ENCODE measurements at regions not wholly inside any gene's neighbourhood (a gene's known extent, or its start where the extent isn't known, plus 50 kb on each side); places are given as distances from the start of the nearest gene placed in this dataset.

DNA sequence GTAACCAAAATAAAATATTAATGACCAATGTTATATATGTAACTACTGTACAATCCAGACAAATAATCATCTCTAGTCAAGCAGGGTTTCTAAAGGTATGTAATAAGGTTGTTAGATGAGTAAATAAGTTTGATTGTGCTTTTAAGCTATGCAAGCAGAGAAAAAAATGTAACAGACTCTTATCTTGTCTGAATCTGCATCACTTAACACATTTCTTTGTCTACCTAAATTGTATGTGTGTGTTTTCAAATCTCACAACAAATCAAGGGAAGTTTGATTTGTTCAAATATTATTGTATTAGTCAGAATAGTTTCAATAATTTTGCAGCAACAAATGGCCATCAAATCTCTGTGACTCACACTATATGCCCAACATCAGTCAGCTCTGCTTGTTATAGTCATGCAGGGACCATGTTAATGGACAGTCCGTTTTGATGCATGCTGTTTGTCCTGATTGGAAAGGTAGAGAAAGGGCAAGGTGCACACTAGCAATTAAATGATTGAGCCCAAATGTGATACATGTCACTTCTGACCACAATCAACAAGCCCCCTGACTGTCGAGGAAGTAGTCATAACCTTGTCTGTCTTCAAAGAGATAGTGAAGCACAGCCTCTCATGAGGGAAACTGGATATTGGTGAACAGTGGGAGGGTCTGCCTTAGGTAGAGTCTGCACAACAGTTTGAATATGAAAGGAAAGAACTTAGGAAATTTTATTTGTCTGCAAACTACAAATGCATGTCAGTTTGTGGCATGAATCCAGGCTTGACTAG is 349.4 kb upstream of the SATB1 start:
- H4K91ac ChIP-seq (ENCODE audit: insufficient read depth, low read depth, low read length) = no peak overlapping the region
- no peaks in the 10 kb centered on the region for H3K27me3 ChIP-seq (ENCODE audit: control insufficient read depth, insufficient read depth, low read length)
- no peak for DNase-seq
- H3K27ac ChIP-seq (ENCODE audit: insufficient read depth, low read length) = no peak overlapping the region
- H4K20me1 ChIP-seq (ENCODE audit: insufficient read depth, low read length) = no peaks in the 10 kb centered on the region
- no peak overlapping the region for H3K18ac ChIP-seq (ENCODE audit: low read depth, low read length)
- ATAC-seq (ENCODE audit: low read depth) = no peak
- TF ChIP-seq MAZ (IDR thresholded peaks at IDR 0.05; ENCODE audit: borderline replicate concordance, low read depth, low read length) (no peak), FOS (IDR thresholded peaks at IDR 0.05; ENCODE audit: low read depth, low read length) (no peak), RAD21 (IDR thresholded peaks at IDR 0.05; ENCODE audit: low read length) (no peak), RCOR1 (IDR thresholded peaks at IDR 0.05; ENCODE audit: insufficient replicate concordance, low read length) (no peak), SMC3 (IDR thresholded peaks at IDR 0.05; ENCODE audit: low read depth, low read length) (no peak), RFX5 (IDR thresholded peaks at IDR 0.05; ENCODE audit: low read depth, low read length) (no peak)
- TF ChIP-seq, protein P1, sequence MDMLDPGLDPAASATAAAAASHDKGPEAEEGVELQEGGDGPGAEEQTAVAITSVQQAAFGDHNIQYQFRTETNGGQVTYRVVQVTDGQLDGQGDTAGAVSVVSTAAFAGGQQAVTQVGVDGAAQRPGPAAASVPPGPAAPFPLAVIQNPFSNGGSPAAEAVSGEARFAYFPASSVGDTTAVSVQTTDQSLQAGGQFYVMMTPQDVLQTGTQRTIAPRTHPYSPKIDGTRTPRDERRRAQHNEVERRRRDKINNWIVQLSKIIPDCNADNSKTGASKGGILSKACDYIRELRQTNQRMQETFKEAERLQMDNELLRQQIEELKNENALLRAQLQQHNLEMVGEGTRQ (IDR thresholded peaks at IDR 0.05; ENCODE audit: low read depth, low read length) = no peak
- no peak overlapping the region for H3K9ac ChIP-seq (ENCODE audit: low read depth, low read length)
- no peak overlapping the region for H2AK9ac ChIP-seq (replicated peaks; ENCODE audit: low read depth, low read length, poor library complexity)
- no peak overlapping the region for H4K8ac ChIP-seq (ENCODE audit: low read depth in 2 of 2, low read length in 2 of 2)
- ChIA-PET POLR2A (ENCODE audit: unreplicated experiment) (no interaction called here), CTCF (no interaction called here)
- no peaks in the 10 kb centered on the region for H3K4me1 ChIP-seq (ENCODE audit: control insufficient read depth, insufficient read depth, low read length)
- H3K14ac ChIP-seq (replicated peaks; ENCODE audit: low read depth, low read length) = no peak overlapping the region
- no peak overlapping the region for H3K4me3 ChIP-seq (ENCODE audit: insufficient read depth, low read depth, low read length)
- H2AK5ac ChIP-seq (ENCODE audit: low read depth, low read length) = no peak overlapping the region
- in situ Hi-C loops (cut with MboI; ENCODE audit: low sequenced_read_pairs) = no loop called here
- no peaks in the 10 kb centered on the region for H3K36me3 ChIP-seq (ENCODE audit: control insufficient read depth, insufficient read depth, low read length)
- H3K4me2 ChIP-seq (ENCODE audit: low read depth, low read length) = no peak overlapping the region
- H2BK120ac ChIP-seq (ENCODE audit: low read depth, low read length) = no peak overlapping the region
- H3K79me1 ChIP-seq (ENCODE audit: low read depth in 1 of 2, low read length in 2 of 2) = no peaks in the 10 kb centered on the region
- H2BK5ac ChIP-seq (ENCODE audit: low read depth, low read length, poor library complexity, severe bottlenecking) = no peak overlapping the region
- no peaks in the 10 kb centered on the region for H3K9me1 ChIP-seq (ENCODE audit: insufficient read depth, low read length)
- no peak overlapping the region for H3K4ac ChIP-seq (ENCODE audit: low read depth, low read length)
- intact Hi-C loops (cut with micrococcal nuclease) = no loop called here
- H3K23ac ChIP-seq (ENCODE audit: low read depth, low read length) = no peak overlapping the region
- H2BK20ac ChIP-seq (ENCODE audit: low read depth, low read length) = no peak overlapping the region
- no peak overlapping the region for H3K56ac ChIP-seq (ENCODE audit: extremely low read depth, insufficient read depth, low read length)
- dilution Hi-C loops (cut with HindIII; ENCODE audit: low sequenced_read_pairs, unreplicated experiment) = no loop called here
- H3K9me3 ChIP-seq (ENCODE audit: control insufficient read depth, insufficient read depth, low read length) = peaks cover 10% of the 10 kb centered on the region
- H2BK15ac ChIP-seq (ENCODE audit: low read depth, low read length) = no peak overlapping the region
- H4K5ac ChIP-seq (ENCODE audit: low read depth, low read length) = no peak overlapping the region
- no TSS peak for BruUV-seq (replicated peaks)
- no peak overlapping the region for H2AFZ ChIP-seq (replicated peaks; ENCODE audit: low read length, poor library complexity)
- WGBS, 2 experiments (ENCODE audit: extremely low coverage in 2 of 2, insufficient read length in 1 of 2) = no CpG with 5 or more reads among the region's 2 CpGs
